ENCODE measurements at regions not wholly inside any gene's neighbourhood (a gene's known extent, or its start where the extent isn't known, plus 50 kb on each side); places are given as distances from the start of the nearest gene placed in this dataset.

DNA sequence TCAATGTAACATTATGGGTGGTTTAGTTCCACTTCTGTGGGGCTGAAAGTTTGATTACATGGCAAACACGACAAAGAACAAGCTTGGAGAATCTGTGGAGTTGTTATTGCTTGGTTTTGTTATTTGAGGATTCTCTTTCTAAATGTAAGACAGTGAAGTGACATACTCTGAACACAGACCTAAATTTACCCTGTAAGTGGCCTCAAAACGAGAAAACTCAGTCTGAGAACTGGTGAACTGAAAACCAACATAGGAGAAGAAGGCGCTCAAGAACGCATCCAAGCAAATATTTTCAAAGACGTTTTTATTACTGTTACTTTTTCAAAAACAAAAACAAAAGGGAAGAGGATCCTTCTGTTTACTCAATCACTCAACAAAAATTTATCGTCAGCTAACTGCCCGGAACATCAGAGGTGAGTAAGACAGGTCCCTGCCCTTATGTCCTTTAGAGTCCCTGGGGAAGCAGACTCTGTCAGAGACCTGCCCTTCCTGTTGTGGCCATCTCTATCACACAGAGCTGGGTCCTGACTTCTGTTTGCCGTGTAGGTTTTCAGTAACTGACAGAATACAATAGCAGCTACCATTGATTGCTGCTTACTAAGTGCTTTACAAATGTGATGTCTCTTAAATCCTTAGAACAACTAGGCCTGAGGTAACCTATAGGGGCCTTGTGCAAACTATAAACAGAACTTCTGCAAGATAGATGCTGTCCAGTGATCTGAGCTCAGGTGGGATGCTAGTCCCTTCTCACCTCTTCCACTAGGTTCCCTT is 79.3 kb upstream of the C12orf71 start (continued):
- TF ChIP-seq, protein P1, sequence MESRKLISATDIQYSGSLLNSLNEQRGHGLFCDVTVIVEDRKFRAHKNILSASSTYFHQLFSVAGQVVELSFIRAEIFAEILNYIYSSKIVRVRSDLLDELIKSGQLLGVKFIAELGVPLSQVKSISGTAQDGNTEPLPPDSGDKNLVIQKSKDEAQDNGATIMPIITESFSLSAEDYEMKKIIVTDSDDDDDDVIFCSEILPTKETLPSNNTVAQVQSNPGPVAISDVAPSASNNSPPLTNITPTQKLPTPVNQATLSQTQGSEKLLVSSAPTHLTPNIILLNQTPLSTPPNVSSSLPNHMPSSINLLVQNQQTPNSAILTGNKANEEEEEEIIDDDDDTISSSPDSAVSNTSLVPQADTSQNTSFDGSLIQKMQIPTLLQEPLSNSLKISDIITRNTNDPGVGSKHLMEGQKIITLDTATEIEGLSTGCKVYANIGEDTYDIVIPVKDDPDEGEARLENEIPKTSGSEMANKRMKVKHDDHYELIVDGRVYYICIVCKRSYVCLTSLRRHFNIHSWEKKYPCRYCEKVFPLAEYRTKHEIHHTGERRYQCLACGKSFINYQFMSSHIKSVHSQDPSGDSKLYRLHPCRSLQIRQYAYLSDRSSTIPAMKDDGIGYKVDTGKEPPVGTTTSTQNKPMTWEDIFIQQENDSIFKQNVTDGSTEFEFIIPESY (IDR thresholded peaks at IDR 0.05): peak; percentile 33; the same call in 1 of the 2 replicates
- TF ChIP-seq, protein P2, sequence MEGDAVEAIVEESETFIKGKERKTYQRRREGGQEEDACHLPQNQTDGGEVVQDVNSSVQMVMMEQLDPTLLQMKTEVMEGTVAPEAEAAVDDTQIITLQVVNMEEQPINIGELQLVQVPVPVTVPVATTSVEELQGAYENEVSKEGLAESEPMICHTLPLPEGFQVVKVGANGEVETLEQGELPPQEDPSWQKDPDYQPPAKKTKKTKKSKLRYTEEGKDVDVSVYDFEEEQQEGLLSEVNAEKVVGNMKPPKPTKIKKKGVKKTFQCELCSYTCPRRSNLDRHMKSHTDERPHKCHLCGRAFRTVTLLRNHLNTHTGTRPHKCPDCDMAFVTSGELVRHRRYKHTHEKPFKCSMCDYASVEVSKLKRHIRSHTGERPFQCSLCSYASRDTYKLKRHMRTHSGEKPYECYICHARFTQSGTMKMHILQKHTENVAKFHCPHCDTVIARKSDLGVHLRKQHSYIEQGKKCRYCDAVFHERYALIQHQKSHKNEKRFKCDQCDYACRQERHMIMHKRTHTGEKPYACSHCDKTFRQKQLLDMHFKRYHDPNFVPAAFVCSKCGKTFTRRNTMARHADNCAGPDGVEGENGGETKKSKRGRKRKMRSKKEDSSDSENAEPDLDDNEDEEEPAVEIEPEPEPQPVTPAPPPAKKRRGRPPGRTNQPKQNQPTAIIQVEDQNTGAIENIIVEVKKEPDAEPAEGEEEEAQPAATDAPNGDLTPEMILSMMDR (IDR thresholded peaks at IDR 0.05 in 2 of 3, conservative IDR thresholded peaks at IDR 0.05 in 1 of 3; ENCODE audit: control insufficient read depth in 2 of 3, extremely low read depth in 1 of 3, insufficient read depth in 1 of 3, low read depth in 3 of 3, low read length in 3 of 3): no peak
- TF ChIP-seq, protein P3, sequence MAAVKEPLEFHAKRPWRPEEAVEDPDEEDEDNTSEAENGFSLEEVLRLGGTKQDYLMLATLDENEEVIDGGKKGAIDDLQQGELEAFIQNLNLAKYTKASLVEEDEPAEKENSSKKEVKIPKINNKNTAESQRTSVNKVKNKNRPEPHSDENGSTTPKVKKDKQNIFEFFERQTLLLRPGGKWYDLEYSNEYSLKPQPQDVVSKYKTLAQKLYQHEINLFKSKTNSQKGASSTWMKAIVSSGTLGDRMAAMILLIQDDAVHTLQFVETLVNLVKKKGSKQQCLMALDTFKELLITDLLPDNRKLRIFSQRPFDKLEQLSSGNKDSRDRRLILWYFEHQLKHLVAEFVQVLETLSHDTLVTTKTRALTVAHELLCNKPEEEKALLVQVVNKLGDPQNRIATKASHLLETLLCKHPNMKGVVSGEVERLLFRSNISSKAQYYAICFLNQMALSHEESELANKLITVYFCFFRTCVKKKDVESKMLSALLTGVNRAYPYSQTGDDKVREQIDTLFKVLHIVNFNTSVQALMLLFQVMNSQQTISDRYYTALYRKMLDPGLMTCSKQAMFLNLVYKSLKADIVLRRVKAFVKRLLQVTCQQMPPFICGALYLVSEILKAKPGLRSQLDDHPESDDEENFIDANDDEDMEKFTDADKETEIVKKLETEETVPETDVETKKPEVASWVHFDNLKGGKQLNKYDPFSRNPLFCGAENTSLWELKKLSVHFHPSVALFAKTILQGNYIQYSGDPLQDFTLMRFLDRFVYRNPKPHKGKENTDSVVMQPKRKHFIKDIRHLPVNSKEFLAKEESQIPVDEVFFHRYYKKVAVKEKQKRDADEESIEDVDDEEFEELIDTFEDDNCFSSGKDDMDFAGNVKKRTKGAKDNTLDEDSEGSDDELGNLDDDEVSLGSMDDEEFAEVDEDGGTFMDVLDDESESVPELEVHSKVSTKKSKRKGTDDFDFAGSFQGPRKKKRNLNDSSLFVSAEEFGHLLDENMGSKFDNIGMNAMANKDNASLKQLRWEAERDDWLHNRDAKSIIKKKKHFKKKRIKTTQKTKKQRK (IDR thresholded peaks at IDR 0.05; ENCODE audit: low read depth, low read length): no peak
- TF ChIP-seq RB1 (IDR thresholded peaks at IDR 0.05; ENCODE audit: borderline replicate concordance) (no peak), MEF2B (IDR thresholded peaks at IDR 0.05; ENCODE audit: partially characterized antibody, poor library complexity, severe bottlenecking) (peak; percentile 92), KAT2A (conservative IDR thresholded peaks at IDR 0.05; ENCODE audit: control insufficient read depth, low read depth, low read length) (no peak), TCF7 (IDR thresholded peaks at IDR 0.05; ENCODE audit: borderline replicate concordance) (no peak), ZNF217 (IDR thresholded peaks at IDR 0.05) (peak; percentile 48; the same call in 1 of the 2 replicates), SP1 (IDR thresholded peaks at IDR 0.05; ENCODE audit: low read depth, low read length) (no peak), HCFC1 (IDR thresholded peaks at IDR 0.05; ENCODE audit: low read length) (no peak), ZNF24 (IDR thresholded peaks at IDR 0.05) (0 out of 2 replicates have a peak, but pooled peaks have one; percentile 11), NR2F1 (conservative IDR thresholded peaks at IDR 0.05) (peak; percentile 93), TAF1 (IDR thresholded peaks at IDR 0.05; ENCODE audit: borderline replicate concordance, low read depth, low read length) (no peak), ASH2L (IDR thresholded peaks at IDR 0.05; ENCODE audit: borderline replicate concordance, low read depth) (no peak), ZZZ3 (IDR thresholded peaks at IDR 0.05; ENCODE audit: control insufficient read depth, insufficient read length, low read depth) (no peak)
- TF ChIP-seq, protein P4, sequence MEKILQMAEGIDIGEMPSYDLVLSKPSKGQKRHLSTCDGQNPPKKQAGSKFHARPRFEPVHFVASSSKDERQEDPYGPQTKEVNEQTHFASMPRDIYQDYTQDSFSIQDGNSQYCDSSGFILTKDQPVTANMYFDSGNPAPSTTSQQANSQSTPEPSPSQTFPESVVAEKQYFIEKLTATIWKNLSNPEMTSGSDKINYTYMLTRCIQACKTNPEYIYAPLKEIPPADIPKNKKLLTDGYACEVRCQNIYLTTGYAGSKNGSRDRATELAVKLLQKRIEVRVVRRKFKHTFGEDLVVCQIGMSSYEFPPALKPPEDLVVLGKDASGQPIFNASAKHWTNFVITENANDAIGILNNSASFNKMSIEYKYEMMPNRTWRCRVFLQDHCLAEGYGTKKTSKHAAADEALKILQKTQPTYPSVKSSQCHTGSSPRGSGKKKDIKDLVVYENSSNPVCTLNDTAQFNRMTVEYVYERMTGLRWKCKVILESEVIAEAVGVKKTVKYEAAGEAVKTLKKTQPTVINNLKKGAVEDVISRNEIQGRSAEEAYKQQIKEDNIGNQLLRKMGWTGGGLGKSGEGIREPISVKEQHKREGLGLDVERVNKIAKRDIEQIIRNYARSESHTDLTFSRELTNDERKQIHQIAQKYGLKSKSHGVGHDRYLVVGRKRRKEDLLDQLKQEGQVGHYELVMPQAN (conservative IDR thresholded peaks at IDR 0.05): no peak

Data from GM12878 (cell line).